Activated CD4-positive, alpha-beta T cell treated with anti-CD3 and anti-CD28 coated beads for 48 hours (primary cell): ENCODE measurements at regions not wholly inside any gene's neighbourhood (a gene's known extent, or its start where the extent isn't known, plus 50 kb on each side); places are given as distances from the start of the nearest gene placed in this dataset.
"Not testable (repeated sequence)": the region's sequence is repeated elsewhere in the genome, so short reads cannot be mapped to it uniquely, and the experiment has no call there.

ENCODE experiments used
- DNase-seq: peaks from one replicate; pipeline ENCODE4 v3.0.0-alpha.2; 2020

DNA sequence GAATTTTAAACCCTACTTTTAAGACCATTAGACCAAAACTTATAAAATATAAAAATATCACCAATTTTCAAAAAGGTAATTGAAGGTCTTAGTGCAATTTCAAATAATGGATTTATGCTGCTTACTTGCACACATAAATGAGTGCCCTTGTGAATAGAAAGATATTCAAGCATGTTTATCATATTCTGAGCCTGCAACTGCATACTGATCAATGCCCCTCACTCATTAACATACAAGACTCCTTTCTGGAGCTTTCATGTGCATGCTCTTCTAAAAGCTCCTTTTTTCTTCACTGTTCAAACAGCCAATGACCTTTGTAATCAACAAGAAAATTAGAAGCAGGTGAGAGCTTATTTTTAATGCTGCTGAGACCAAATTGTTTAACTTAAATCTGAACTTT is 1139.3 kb downstream of the HACE1 start:
- no peak for DNase-seq

DNA sequence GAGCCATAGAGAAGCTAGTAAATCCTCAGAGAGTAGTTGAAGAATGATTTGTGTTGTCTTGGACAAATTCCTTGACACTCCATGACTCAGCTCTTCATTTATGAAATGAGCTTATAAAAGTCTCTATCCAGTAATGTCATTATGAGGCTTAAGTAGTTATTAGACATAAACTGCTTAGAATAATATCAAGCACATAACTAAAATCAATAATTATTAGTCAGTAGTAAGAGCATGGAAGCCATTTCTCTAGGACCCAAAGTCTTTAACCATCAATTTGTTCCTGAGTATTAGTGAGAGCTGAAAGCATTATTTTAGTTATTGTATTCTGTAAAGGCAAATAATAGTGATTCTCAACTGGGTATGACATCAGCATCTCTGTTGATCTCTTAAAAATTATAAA is 1140.2 kb downstream of the HACE1 start:
- no peak for DNase-seq

DNA sequence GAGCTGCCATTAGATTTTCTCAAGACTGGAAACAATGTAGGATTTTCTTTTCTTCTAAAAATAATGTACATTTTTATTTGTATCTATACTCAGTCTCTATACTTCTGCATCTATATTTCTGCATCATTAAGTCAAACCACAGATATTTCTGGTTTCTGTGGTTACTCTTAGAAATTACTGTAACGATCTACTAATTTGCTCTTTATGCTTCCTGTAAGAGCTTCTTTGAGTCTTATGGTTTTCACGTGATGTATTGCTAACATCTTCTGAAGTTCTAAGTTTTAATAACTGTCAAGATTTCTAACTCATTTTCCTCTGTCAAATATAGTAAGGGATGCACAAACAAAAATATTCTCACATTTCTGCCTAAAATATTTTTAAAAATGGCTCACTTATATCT is 1144.5 kb downstream of the HACE1 start:
- DNase-seq = no peak

DNA sequence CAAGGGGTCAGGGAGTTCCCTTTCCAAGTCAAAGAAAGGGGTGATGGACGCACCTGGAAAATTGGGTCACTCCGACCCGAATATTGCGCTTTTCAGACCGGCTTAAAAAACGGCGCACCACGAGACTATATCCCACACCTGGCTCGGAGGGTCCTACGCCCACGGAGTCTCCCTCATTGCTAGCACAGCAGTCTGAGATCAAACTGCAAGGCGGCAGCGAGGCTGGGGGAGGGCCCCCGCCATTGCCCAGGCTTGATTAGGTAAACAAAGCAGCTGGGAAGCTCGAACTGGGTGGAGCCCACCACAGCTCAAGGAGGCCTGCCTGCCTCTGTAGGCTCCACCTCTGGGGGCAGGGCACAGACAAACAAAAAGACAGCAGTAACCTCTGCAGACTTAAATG is 1150.5 kb downstream of the HACE1 start:
- DNase-seq = not testable (repeated sequence)

DNA sequence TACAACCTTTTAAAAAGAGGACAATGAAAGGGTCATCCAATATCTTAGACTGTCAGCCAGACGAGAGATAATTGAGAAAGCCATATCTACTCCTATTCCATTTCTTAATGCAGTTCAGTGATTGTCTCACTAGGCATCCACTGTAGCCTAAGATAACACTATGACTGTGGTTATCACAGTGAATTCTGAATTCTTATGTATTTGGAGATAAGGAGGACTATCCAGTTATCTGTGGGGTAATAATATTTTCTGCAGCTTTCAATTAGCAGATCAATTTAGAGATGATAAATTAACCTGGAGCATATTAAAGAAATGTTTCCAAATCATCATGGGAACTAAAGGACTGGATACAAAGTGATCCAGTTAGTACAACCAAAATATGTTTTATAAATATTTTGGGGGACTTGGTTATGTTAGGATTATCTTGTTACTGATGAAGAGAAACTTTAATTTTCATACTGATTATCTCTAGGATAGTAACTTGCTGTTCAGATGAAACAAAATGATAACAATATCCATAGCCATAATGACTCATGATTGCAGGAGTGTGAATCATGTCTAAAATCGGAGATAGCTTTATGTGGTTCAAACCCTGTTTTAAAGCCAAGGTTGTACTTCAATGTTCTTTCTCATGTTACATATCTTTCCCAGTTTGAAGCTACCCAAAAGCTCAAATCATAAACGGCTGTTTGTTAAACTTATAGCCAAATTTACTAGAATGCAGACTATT is 1152.0 kb downstream of the HACE1 start:
- DNase-seq = no peak

DNA sequence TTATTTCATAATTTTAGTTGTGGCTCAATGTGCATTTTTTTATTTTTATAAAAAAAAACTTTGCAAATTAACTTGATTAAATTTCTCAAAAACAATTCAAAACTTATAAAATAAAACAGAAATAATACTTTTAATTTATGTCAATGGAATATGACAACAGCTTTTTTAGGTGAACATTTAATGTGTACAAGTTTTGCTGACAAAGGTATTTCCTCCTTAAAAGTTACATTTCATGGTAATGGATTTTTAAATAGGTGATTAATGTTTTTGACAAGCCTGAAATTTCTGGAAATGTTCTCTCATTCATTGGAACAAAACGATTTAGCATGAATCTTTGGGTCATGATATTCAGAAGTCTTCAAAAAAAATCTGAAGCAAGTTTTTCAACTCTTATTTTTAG is 1160.0 kb downstream of the HACE1 start:
- DNase-seq = no peak

DNA sequence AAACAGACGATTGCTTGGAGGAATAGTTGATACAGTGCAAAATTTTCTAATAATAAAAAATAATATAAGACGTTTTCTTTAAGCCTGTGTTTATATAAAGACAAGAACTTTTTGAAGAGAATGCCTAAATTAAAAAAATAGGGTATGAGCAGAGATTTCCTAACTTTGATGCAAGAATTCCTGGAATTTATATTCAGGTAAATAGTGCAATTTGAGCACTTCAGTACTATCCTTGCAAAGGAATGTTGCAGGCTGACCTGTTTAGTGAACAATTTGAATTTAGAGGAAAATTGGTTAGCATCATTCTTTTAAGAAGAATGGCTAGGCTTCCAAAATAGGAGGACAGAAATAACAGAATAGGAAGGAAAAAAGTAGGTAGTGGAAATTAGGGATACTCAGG is 1172.3 kb downstream of the HACE1 start:
- no peak for DNase-seq

DNA sequence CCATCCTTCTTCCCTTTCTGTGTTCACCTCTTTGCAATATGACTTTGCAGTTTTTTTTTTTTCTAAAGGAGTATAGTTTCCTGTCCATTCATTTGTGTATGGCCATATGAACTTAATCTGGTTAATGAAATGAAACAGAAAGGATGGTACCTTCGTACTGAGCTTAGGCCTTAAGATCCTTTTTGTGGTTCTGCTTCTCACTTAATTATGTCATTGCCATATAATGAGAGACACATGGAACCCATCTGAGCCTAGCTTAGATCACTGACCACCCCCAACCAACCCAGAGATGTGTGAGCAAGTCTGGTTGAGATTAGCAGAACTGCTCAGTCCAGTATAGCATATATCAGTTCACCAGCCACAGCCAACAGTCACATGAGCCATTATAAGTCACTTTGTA is 1179.6 kb downstream of the HACE1 start:
- no peak for DNase-seq

DNA sequence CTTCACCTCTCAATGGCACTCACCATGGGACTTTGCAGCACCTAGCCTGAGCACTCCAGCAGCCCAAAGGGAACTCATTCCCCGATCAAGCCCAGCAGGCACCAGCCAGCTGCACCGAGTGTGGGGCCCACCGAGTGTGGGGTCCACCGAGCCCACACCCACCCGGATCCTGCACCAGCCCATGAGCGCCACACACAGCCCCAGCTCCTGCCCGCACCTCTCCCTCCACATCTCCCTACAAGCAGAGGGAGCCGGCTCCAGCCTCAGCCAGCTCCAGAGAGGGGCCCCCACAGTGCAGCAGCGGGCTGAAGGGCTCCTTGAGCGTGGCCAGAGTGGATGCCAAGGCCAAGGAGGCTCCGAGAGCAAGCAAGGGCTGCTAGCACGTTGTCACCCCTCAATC is 1182.4 kb downstream of the HACE1 start:
- DNase-seq = no peak

DNA sequence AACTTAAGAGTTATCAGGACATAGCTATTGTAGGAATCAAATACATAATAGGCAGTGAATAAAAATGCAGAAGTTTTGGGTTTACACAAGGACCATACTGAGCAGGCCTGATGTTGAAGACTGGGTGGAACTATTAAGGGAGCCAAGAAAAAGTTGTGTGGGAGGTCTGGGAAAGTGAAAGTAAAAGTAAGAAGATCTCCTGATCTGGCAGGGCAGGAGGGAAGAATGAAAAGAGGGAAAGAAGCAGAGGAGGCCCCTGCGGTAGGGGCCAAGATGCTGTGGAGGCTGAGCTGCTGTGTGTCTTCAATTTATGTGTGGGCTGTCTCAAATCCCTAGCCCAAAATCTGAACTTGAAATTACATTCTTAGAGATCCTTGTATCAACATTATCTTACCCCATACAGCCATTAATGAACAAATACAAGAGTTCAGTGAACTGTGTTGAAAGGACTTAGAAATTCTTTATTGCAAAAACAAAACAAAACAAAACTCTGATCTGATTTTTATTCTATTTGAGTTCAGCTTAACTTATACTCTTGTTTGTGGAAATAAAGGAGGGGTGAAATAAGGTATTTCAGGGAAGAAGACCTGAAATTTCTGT is 1183.8 kb downstream of the HACE1 start:
- DNase-seq = no peak

DNA sequence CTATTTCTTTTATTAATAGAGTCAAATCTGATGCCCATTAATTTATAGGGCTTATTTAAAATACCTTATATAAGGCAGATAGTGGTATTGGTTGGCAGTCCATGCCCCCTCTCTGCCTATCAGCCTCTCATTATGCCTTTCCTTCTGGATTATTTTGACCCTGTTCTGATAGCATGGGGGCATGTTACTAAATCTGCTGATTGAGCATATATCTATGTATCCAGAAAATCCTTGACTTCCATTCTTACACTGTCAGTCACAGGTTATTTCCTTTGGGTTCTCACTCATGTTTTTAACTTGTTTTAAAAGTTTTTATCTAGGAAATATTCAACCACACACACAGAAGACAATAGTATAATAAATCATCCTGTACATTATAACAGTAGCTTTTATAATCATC is 1184.9 kb downstream of the HACE1 start:
- no peak for DNase-seq

DNA sequence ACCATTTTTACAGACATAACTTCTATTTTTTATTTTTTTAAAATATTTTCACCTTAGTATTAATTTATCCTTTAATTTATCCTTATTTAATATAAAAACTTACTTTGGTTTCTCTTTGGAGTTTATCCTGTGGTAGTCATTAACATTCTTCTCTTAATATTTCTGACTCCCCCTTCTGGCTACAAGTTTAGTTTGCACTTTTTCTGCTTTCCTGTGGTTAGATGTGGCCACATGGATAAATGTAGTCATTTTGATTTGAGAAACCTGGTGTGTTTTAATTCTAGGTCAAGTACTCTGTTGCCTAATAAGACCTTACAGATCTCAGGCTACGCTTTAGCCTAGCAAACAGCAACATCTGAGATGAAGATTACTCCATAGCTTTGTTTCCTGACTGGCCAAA is 1187.5 kb downstream of the HACE1 start:
- DNase-seq = no peak

DNA sequence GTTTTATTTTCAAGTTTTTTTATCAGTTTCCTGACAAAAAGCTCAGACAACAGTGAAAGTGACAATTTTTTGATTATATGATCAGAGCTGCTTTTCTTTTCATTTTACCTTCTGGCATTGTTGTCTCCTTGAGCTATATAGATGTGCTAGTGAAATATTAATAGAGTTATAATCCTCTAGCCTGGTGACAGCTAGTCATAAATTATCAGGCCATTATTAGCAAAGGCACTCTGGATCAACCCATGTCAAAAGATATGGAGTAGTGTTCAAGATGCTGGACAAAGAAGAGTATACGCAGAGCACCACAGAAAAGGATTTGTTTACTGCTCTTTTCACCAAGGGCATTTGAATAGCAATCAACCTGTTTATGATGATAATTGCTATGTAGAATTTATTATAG is 1230.1 kb downstream of the HACE1 start:
- DNase-seq = no peak

DNA sequence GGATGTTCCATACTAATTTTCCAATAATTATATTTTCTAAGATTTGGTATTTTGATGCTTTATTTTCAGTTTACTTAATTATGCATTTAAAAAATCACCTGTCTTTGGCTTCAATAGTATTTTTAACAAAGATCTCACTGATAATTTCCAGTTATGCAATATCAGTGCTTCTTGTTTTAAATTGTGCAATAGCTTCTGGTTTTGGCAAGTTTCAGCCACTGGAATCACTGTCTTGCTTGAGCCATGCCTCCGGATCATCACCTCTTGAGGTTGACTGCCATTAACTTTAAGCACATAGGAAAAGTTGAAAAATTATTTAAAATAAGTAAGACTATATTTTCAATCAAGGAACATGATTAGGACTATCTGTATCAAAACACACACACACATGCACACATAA is 1242.1 kb downstream of the HACE1 start:
- no peak for DNase-seq

DNA sequence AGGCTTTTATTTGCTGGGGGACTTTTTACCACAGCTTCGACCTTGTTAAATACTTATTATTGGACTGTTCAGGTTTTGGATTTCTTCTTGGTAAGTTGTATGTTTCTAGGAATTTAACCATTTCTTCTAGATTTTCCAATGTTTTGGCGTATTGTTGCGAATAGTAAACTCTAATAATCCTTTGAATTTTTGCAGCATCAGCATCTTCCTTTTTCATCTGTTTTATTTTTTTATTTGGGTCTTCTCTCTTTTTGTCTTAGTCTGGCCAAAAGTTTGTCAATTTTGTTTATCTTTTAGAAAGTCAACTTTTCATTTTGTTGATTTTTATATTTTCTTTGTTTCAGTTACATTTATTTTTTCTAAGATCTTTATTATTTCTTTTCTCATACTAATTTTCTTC is 1272.0 kb downstream of the HACE1 start:
- no peak for DNase-seq

DNA sequence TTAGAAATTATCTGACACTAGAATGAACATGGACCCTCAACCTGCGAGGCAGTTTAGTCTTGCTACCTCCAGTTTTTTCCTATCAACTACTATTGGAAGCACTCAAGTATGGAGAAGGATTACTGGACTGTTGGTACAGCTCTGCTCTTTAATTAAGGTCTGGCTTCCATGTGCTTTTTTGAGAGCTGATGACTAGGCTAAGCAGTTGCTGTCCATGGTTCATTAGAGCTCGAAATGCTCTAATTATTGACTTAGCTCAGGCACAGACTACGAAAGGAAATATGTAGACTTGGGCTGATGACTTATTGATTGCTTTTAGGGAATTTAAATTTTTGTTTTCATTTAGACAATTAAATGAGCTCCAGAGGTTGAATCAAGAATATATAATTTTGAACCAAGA is 1281.6 kb downstream of the HACE1 start:
- DNase-seq = no peak

DNA sequence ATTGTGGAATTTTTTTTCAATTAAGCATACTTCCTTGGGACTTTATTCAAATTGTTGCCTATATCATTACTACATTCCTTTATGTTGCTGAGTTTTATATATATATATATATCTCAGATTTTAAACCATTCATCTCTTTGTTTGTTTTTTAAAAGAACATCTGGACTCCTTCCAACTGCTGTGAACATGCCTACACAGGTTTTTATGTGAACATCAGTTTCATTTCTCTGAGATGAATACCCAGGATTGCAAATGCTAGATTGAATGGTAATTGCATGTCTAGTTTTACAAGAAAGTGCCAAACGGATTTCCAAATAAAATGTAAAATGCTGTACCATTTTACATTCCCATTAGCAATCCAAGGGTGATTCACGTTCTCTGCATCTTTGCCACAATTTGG is 1289.3 kb downstream of the HACE1 start:
- DNase-seq = no peak

DNA sequence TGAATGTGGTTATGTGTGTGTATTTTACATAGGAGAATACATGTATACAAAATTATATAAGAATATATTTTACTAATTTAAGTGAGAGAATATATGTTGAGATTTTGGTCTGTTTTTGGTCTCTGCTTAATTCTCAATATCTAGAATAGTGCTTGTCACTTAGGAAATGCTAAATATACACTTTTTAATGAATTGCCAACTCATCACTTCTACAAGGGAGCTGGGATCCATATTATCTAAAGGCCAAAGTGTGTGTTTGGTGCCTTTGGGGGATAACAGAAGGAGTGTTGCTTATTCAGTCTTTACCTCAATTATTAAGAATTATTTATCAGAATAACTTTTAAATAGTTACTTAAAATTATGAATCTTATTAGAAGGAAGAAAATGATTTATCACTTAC is 1304.8 kb downstream of the HACE1 start:
- no peak for DNase-seq

DNA sequence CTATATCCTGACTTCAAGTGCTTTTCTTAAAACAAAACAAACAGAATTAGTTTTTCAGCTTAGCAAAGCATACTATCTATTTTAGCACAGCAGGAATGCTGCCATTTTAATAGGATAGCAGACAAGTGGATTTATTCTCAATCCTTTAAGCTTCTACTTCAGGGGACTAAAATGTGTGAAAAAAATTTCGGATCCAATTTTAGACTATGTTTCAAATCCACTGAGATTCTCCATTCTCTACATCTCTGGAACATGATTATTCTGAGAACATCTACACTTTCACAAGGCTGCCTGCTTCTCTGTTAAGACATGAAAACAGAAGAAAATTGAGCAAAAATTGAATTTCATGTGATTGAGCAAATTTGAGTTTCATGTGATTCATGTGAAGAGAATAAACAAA is 1321.3 kb downstream of the HACE1 start:
- DNase-seq = no peak

DNA sequence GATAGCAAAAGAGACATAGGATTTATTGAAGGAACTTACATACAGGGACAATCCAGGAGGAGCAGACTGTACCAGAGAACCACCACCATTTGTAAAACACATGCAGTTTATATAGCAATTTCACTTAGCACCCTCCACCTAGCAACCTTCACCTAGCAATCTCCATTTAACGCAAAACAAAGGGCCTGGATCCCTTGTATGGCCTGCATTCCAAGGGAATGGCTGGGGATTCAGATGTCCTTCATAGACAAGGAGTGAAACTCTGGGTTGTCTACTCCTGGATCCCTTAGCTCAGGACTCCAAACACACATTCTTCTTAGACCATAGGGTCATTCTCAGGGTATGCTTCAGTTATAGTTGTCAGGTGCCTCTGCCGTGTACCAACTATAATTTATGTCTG is 1324.9 kb downstream of the HACE1 start:
- DNase-seq = no peak

DNA sequence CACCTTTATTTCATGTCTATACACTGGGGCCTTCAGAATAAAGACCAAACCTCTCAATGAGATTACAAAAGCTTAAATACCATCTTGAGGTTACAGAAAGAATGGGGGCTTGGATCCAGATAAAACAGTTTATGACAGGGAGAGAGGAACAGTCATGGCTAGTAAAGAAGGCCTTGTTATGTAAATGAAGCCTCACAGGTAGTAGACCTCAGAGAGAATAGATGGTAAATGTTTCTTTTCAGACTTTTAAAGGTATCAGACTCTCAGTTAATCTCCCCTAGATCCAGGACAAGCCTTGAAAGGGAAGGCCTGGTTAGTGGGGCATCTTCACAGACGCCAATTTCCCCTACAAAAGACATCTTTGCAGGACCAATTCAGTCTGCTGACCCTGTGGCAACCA is 1325.6 kb downstream of the HACE1 start:
- no peak for DNase-seq

DNA sequence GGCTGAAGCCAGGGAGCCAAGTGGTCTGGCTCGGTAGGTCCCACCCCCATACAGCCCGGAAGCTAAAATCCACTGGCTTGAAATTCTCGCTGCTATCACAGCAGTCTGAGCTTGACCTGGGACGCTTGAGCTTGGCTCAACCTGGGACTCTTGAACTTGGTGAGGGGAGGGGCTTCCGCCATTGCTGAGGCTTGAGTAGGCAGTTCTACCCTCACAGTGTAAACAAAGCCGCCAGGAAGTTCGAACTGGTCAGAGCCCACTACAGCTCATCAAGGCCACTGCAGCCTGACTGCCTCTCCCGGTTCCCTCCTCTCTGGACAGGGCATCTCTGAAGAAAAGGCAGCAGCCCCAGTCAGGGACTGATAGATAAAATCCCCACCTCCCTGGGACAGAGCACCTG is 1337.7 kb downstream of the HACE1 start:
- no peak for DNase-seq

DNA sequence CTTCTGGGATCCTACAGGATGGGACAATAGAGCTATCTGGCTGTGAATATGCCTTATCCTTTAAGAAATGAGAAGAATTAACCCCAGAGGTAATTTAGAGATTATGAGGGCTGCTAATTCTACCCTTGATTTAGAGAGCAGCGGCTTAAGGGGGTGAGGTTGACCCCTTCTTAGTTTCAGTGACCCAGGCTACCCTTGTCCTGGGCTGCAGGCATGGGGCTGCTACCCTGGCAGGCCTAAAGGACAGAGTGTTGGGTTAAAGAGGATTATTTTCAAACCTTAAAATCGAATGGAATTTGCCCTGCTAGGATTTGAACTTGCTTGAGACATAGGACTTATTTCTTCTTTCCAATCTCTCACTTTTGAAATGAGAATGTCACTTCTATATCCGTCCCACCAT is 1343.4 kb downstream of the HACE1 start:
- DNase-seq = no peak

DNA sequence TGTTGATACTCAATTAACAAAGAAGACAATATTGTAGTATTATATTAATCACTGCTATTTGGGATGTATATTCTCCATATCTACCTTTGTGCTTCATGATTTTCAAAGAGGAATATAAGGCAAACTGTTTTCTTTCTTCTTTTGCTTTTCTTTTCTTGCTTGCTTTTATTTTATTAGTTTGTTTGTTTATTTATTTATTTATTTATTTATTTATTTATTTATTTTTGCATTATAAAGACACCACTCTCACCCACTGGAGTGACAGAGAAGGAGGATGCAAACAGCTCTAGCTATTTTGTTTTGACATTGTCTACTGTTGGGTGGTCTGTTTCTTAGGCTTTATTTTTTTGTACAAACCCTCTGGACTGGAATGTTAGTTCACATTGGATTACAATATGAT is 1352.7 kb downstream of the HACE1 start:
- no peak for DNase-seq

DNA sequence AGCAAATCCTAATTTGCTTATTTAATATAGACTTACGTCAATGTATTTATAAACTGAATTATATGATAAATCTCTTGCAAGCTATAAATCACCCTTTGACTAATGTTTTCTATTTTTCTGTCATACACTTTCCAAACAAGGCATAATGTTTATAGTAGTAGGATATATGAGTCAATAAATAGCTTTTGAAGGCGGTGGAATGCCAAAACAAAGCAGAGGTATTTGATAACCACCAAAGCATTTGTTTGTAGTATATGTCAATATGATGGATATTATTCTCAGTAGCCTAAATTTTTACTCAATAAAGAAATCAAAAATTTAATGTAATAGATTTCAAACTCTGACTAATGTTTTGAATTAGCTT is 1354.6 kb downstream of the HACE1 start:
- DNase-seq = no peak
